GM18505 (cell line): ENCODE measurements at regions not wholly inside any gene's neighbourhood (a gene's known extent, or its start where the extent isn't known, plus 50 kb on each side); places are given as distances from the start of the nearest gene placed in this dataset.

Source experiments
- ATAC-seq: cut with Tn5 transposase; IDR thresholded peaks from one replicate; pipeline ENCODE4 v1.9.1; 2021; ENCODE audit not compliant: unreplicated experiment
- POLR2A ChIP-seq: IDR thresholded peaks from 4 replicates; pipeline ENCODE4 v1.6.1; 2011; ENCODE audit warnings: borderline replicate concordance; ENCODE audit not compliant: insufficient read depth, insufficient read length; ENCODE audit errors: extremely low read depth

- ATAC-seq, result no peak
- TF ChIP-seq POLR2A, result no peak
Measured at GRCh38 chr13:90773681-90774080, 573.8 kb upstream of the MIR17HG start.

- ATAC-seq, result no peak
- no peak for TF ChIP-seq POLR2A
Measured at GRCh38 chr13:90776051-90776748, 571.3 kb upstream of the MIR17HG start.

GRCh38 chr13:90783273-90783672 is 564.2 kb upstream of the MIR17HG start:
- no peak for ATAC-seq
- no peak for TF ChIP-seq POLR2A

- TF ChIP-seq POLR2A, result no peak
- no peak for ATAC-seq
Measured at GRCh38 chr13:90787007-90787406, 560.5 kb upstream of the MIR17HG start.

- no peak for TF ChIP-seq POLR2A
- ATAC-seq, result no peak
Measured at GRCh38 chr13:90792335-90792734, 555.2 kb upstream of the MIR17HG start.

GRCh38 chr13:90793261-90793820 is 554.1 kb upstream of the MIR17HG start:
- no peak for ATAC-seq

GRCh38 chr13:90796474-90796873 is 551.0 kb upstream of the MIR17HG start:
- no peak for ATAC-seq
- TF ChIP-seq POLR2A, result no peak

More at GRCh38 chr13:90793261-90793820, 554.1 kb upstream of the MIR17HG start:
- TF ChIP-seq POLR2A, result no peak

- TF ChIP-seq POLR2A, result no peak
- ATAC-seq, result no peak
Measured at GRCh38 chr13:90797335-90797734, 550.2 kb upstream of the MIR17HG start.

GRCh38 chr13:90798381-90798780 is 549.1 kb upstream of the MIR17HG start:
- TF ChIP-seq POLR2A, result no peak
- no peak for ATAC-seq

- no peak for TF ChIP-seq POLR2A
- ATAC-seq, result no peak
Measured at GRCh38 chr13:90800082-90800746, 547.3 kb upstream of the MIR17HG start.

- TF ChIP-seq POLR2A, result no peak
- no peak for ATAC-seq
Measured at GRCh38 chr13:90801621-90802020, 545.9 kb upstream of the MIR17HG start.

- TF ChIP-seq POLR2A, result no peak
- no peak for ATAC-seq
Measured at GRCh38 chr13:90803210-90803609, 544.3 kb upstream of the MIR17HG start.

GRCh38 chr13:90806016-90806615 is 541.4 kb upstream of the MIR17HG start:
- no peak for TF ChIP-seq POLR2A
- no peak for ATAC-seq
